ENCODE measurements at regions not wholly inside any gene's neighbourhood (a gene's known extent, or its start where the extent isn't known, plus 50 kb on each side); places are given as distances from the start of the nearest gene placed in this dataset.
"Not testable (repeated sequence)": the region's sequence is repeated elsewhere in the genome, so short reads cannot be mapped to it uniquely, and the experiment has no call there.

- no peak overlapping the region for H3K4me3 ChIP-seq (ENCODE audit: low read depth, low read length)
- no peak for TF ChIP-seq CTCF (IDR thresholded peaks at IDR 0.05; ENCODE audit: control insufficient read depth, extremely low read depth, insufficient read depth)
- no peak for DNase-seq (ENCODE audit: low read depth)
Measured at GRCh38 chr2:147425437-147426029, 419.3 kb upstream of the ACVR2A start.

- DNase-seq (ENCODE audit: low read depth), result no peak
- no peak for TF ChIP-seq CTCF (IDR thresholded peaks at IDR 0.05; ENCODE audit: control insufficient read depth, extremely low read depth, insufficient read depth)
- no peak overlapping the region for H3K4me3 ChIP-seq (ENCODE audit: low read depth, low read length)
Measured at GRCh38 chr2:147424766-147425165, 420.1 kb upstream of the ACVR2A start.

- no peak for DNase-seq (ENCODE audit: low read depth)
- H3K4me3 ChIP-seq (ENCODE audit: low read depth, low read length), result no peak overlapping the region
- TF ChIP-seq CTCF (IDR thresholded peaks at IDR 0.05; ENCODE audit: control insufficient read depth, extremely low read depth, insufficient read depth), result no peak
Measured at GRCh38 chr2:147420947-147421675, 423.7 kb upstream of the ACVR2A start.

GRCh38 chr2:147420517-147420916 is 424.3 kb upstream of the ACVR2A start:
- TF ChIP-seq CTCF (IDR thresholded peaks at IDR 0.05; ENCODE audit: control insufficient read depth, extremely low read depth, insufficient read depth), result no peak
- DNase-seq (ENCODE audit: low read depth), result no peak

GRCh38 chr2:147416099-147416498 is 428.7 kb upstream of the ACVR2A start:
- H3K4me3 ChIP-seq (ENCODE audit: low read depth, low read length), result no peak overlapping the region
- no peak for DNase-seq (ENCODE audit: low read depth)
- no peak for TF ChIP-seq CTCF (IDR thresholded peaks at IDR 0.05; ENCODE audit: control insufficient read depth, extremely low read depth, insufficient read depth)

More at GRCh38 chr2:147420517-147420916, 424.3 kb upstream of the ACVR2A start:
- H3K4me3 ChIP-seq (ENCODE audit: low read depth, low read length), result no peak overlapping the region

- DNase-seq (ENCODE audit: low read depth); H3K4me3 ChIP-seq (ENCODE audit: low read depth, low read length): not testable (repeated sequence)
Measured at GRCh38 chr2:147414656-147415055, 430.2 kb upstream of the ACVR2A start.

- TF ChIP-seq CTCF (IDR thresholded peaks at IDR 0.05; ENCODE audit: control insufficient read depth, extremely low read depth, insufficient read depth), result no peak
- no peak overlapping the region for H3K4me3 ChIP-seq (ENCODE audit: low read depth, low read length)
- no peak for DNase-seq (ENCODE audit: low read depth)
Measured at GRCh38 chr2:147408357-147408756, 436.5 kb upstream of the ACVR2A start.
